HL-60 (cell line): ENCODE measurements at regions not wholly inside any gene's neighbourhood (a gene's known extent, or its start where the extent isn't known, plus 50 kb on each side); places are given as distances from the start of the nearest gene placed in this dataset.

Source experiments
- DNase-seq, 2 experiments: peaks; one replicate each; pipeline ENCODE4 v3.0.0-alpha.2; 2010 to 2020; ENCODE audit warnings: low read depth in 1 of 2, low spot score in 1 of 2
- H3K27ac ChIP-seq: fragments of 250-450 bp; sonication (Bioruptor Pico); replicated peaks from 2 replicates; pipeline ENCODE4 v1.5.1; 2020; ENCODE audit warnings: mild to moderate bottlenecking, moderate library complexity
- H3K27me3 ChIP-seq: fragments of 250-450 bp; sonication (Bioruptor Pico); 2 replicates; pipeline ENCODE4 v1.5.1; 2021; ENCODE audit warnings: mild to moderate bottlenecking, moderate library complexity; ENCODE audit not compliant: insufficient read depth, poor library complexity, severe bottlenecking
- H3K4me3 ChIP-seq: replicated peaks from 2 replicates; pipeline ENCODE4 v1.5.1; 2011; ENCODE audit warnings: mild to moderate bottlenecking, control low read depth, low read length; ENCODE audit not compliant: insufficient read depth
- GABPA ChIP-seq: IDR thresholded peaks from 2 replicates; pipeline ENCODE4 v1.6.1; 2012; ENCODE audit warnings: low read depth
- POLR2AphosphoS5 ChIP-seq: IDR thresholded peaks from 2 replicates; pipeline ENCODE4 v1.6.1; 2012; ENCODE audit warnings: low read depth
- SPI1 ChIP-seq: IDR thresholded peaks from 2 replicates; pipeline ENCODE4 v1.6.1; 2012; ENCODE audit warnings: low read depth, mild to moderate bottlenecking, borderline replicate concordance
- TF ChIP-seq, protein P1 (sequence below): IDR thresholded peaks from one replicate; pipeline ENCODE4 v1.5.1; 2011; ENCODE audit warnings: low read length, control low read depth, inconsistent platforms; ENCODE audit not compliant: insufficient read depth
- TF ChIP-seq, protein P2 (sequence below): IDR thresholded peaks from 2 replicates; pipeline ENCODE4 v1.6.1; 2012; ENCODE audit warnings: low read depth; ENCODE audit not compliant: insufficient replicate concordance

DNA sequence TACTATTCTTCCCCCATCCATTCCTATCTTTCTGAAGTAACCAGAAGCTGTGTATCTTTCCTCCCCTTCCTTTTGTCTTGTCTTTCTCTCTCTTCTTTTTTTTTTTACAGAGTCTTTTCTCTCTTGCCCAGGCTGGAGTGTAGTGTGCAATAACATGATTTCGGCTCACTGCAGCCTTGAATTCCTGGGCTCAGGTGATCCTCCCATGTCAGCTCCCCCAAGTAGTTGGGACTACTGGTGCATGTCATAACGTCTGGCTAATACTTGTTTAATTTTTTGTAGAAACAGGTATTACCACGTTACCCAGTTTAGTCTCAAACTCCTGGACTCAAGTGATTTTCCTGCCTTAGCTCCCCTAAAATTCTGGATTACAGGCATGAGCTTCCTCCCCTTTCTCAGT is 86.5 kb downstream of the IGLL5 start:
- TF ChIP-seq, protein P1, sequence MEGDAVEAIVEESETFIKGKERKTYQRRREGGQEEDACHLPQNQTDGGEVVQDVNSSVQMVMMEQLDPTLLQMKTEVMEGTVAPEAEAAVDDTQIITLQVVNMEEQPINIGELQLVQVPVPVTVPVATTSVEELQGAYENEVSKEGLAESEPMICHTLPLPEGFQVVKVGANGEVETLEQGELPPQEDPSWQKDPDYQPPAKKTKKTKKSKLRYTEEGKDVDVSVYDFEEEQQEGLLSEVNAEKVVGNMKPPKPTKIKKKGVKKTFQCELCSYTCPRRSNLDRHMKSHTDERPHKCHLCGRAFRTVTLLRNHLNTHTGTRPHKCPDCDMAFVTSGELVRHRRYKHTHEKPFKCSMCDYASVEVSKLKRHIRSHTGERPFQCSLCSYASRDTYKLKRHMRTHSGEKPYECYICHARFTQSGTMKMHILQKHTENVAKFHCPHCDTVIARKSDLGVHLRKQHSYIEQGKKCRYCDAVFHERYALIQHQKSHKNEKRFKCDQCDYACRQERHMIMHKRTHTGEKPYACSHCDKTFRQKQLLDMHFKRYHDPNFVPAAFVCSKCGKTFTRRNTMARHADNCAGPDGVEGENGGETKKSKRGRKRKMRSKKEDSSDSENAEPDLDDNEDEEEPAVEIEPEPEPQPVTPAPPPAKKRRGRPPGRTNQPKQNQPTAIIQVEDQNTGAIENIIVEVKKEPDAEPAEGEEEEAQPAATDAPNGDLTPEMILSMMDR, result no peak
- TF ChIP-seq POLR2AphosphoS5 (no peak), SPI1 (no peak), GABPA (no peak)
- TF ChIP-seq, protein P2, sequence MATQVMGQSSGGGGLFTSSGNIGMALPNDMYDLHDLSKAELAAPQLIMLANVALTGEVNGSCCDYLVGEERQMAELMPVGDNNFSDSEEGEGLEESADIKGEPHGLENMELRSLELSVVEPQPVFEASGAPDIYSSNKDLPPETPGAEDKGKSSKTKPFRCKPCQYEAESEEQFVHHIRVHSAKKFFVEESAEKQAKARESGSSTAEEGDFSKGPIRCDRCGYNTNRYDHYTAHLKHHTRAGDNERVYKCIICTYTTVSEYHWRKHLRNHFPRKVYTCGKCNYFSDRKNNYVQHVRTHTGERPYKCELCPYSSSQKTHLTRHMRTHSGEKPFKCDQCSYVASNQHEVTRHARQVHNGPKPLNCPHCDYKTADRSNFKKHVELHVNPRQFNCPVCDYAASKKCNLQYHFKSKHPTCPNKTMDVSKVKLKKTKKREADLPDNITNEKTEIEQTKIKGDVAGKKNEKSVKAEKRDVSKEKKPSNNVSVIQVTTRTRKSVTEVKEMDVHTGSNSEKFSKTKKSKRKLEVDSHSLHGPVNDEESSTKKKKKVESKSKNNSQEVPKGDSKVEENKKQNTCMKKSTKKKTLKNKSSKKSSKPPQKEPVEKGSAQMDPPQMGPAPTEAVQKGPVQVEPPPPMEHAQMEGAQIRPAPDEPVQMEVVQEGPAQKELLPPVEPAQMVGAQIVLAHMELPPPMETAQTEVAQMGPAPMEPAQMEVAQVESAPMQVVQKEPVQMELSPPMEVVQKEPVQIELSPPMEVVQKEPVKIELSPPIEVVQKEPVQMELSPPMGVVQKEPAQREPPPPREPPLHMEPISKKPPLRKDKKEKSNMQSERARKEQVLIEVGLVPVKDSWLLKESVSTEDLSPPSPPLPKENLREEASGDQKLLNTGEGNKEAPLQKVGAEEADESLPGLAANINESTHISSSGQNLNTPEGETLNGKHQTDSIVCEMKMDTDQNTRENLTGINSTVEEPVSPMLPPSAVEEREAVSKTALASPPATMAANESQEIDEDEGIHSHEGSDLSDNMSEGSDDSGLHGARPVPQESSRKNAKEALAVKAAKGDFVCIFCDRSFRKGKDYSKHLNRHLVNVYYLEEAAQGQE, result no peak
- Histone ChIP-seq H3K27me3 (peaks cover 3% of the 10 kb centered on the region), H3K4me3 (no peak overlapping the region), H3K27ac (no peak overlapping the region)
- DNase-seq, result no peak

DNA sequence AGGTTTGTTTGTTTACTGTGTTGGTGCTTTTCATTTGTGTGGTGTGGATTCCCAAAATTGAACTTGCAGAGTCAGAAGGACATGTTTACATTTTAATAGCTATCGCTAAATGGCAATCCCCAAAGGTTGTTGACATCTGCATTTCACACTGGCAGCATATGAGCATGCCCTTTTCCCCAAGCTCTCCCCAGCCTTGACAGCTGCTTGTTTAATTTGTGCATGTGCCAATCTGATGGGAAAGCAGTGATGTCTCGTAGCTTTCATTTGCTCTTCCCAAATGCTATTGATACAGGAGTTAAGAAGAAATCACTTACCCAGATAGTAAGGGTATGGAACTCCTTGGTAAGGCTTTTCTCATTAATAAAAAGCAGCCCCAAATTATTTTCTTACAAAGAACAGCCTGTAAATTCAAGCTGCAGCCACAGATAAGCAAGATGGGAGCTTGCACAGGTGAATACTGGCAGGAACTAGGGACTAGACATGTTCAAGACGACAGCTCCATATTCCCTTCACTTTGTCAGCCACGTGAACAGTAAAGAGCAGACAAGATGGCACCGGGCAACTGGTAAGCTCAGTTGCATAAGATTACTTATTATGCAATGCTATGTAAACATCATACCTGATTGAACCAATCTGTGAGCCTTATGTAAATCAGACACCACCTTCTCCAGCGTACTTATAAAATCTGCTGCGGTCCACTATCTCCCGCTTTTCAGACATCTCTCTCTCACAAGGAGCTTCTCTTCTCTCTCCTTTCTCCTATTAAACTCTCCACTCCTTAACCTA is 87.4 kb downstream of the IGLL5 start:
- Histone ChIP-seq H3K4me3 (no peak overlapping the region), H3K27me3 (no peaks in the 10 kb centered on the region), H3K27ac (no peak overlapping the region)
- no peak for DNase-seq
- TF ChIP-seq POLR2AphosphoS5 (no peak), SPI1 (no peak), GABPA (no peak)
- TF ChIP-seq, protein P1, result no peak
- TF ChIP-seq, protein P2, result no peak

DNA sequence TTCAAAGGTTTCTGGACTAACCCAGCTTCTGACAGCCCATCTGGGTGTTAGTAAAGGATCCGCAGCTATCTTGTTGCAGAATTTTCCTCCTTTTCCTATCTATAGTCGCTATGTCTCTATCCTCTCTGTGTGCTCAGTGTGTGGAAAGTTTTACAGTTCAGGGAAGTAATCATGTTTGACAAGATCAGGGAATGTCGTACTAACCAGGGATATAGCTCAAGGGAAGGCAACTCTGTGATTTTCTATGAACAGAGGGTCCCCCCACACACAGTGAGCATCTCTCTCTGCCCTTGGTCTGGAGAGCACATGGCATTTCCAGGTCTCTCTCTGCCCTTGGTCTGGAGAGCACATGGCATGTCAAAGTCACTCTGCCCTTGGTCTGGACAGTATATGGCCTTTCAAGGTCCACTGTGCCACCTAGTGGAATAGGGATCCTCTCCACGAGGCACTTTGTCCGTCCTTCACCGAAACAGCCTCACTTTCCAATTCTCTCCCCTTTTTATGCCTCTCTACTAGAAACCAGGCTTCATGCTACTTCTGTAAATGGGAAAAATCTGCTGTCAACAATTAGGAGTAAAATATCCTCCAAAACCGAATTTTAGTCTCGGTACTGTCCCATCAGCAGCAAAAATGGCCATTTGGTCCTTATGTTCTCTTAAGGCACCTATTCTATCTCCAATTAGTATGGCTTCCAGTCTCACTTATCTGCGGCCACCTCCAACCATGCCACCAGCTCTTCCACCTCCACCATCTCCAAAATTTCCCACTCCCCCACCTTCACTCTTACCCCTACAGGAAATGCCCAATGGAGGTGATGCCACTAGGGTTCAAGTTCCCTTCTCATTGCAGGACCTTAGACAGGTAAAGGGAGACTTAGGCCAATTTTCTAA is 88.7 kb downstream of the IGLL5 start:
- no peaks in the 10 kb centered on the region for H3K27me3 ChIP-seq
- no peak overlapping the region for H3K4me3 ChIP-seq
- DNase-seq, result no peak
- H3K27ac ChIP-seq, result no peak overlapping the region
- TF ChIP-seq SPI1 (no peak), POLR2AphosphoS5 (no peak), GABPA (no peak)
- TF ChIP-seq, protein P1, result no peak
- TF ChIP-seq, protein P2, result no peak
